GM20431 (cell line): ENCODE measurements at regions not wholly inside any gene's neighbourhood (a gene's known extent, or its start where the extent isn't known, plus 50 kb on each side); places are given as distances from the start of the nearest gene placed in this dataset.

Experiments used
- in situ Hi-C: fragments of 300-500 bp; cut with MseI, MboI; formaldehyde crosslinking; loops from one replicate; pipeline ENCODE4 v1.15.0; 2020; ENCODE audit warnings: low sequenced_read_pairs; ENCODE audit not compliant: unreplicated experiment

GRCh38 chr5:164772122-164772521 lies 1266.7 kb downstream of the MAT2B start:
- in situ Hi-C loops, result no loop called here

DNA sequence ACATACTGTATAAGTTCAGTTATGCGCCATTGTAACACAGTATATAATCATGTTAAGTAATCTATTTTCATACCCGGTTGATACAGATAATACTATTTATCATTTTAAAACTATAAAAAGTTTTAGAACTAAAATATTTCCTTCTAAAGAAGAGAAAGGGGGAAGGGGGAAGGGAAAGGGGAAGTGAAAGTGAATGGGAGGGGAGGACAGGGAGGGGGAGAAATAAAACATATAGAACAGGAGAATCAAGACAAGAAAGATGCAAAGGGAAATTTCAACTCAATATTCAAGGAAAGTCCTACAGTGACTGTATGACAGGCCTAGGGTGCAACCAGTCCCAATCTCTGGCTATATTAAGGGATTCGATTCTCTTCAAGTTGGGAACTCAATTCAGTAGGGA lies 1278.8 kb downstream of the MAT2B start:
- in situ Hi-C loops, result no loop called here

DNA sequence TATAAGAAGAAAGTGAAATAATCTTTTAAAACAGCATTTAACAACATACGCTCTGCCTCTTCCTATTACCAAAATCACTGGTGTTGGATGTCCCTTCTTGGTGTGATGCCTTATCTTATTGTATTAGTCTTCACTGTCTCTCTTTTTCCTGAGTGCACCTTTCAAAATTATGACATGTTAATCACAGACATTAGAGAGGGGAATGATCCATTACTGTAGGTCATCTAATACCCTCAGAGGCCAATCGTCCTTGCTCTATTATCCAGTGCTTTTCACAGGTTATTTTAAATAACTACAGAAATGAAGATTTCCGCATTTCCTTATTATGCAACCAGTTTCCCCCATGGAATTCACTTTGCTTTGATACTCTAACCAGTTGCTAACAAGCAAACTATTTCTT lies 1292.7 kb downstream of the MAT2B start:
- in situ Hi-C loops, result no loop called here

- in situ Hi-C loops, result no loop called here
Measured at GRCh38 chr5:164799391-164799790, 1294.0 kb downstream of the MAT2B start.

DNA sequence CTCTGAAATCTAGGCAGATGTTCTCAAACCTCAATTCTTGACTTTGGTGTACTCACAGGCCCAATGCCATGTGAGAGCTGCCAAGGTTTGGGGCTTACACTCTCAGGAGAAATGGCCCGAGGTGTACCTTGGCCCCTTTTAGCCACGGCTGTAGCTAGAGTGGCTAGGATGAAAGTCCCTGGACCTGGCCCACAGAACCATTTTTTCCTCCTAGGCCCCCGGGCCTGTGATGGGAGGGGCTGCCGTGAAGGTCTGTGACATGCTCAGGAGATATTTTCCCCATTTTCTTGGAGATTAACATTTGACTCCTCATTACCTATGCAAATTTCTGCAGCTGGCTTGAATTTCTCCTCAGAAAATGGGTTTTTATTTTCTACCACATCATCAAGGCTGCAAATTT lies 1296.5 kb downstream of the MAT2B start:
- in situ Hi-C loops, result no loop called here

GRCh38 chr5:164809821-164810220 lies 1304.4 kb downstream of the MAT2B start:
- in situ Hi-C loops, result no loop called here

- in situ Hi-C loops, result no loop called here
Measured at GRCh38 chr5:164818445-164818844, 1313.0 kb downstream of the MAT2B start.

DNA sequence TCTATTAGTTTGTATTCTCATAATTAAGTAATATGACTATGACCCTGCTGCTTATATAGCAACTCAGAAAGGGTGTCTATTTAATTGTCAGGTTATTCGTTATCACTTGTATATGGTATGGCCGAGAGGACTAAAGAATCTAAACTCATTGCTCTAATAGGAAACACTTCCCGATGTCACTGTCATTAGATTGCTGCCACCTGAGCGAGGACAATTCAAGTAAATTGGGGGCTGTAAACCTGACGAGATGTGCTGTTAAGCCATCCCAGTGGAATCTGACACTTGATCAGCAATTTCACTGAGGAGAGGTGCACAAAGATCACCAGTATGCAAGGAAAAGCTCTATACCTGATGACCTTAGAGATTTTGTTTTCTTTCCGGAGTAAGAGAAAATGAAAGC lies 1319.3 kb downstream of the MAT2B start:
- in situ Hi-C loops, result no loop called here

DNA sequence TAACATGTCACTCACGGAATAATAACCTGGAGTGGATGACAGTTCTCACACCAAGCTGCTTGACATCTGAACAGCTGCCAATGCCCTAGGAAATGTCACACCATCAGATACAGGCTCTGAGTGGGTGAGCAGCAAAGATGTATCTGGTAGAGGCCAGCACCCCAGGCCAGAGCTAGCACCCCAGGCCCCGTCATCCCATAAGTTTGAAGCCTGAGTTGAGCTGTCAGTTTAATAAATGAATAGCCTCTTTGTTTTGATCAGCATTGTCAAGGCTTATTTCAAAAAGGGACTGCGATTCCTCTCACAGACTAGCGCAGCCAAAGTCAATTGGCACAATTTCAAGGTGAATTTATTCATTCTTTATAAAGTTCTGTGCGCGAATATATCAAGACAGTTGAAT lies 1327.1 kb downstream of the MAT2B start:
- in situ Hi-C loops, result no loop called here

GRCh38 chr5:164844348-164844747 lies 1338.9 kb downstream of the MAT2B start:
- in situ Hi-C loops, result no loop called here

DNA sequence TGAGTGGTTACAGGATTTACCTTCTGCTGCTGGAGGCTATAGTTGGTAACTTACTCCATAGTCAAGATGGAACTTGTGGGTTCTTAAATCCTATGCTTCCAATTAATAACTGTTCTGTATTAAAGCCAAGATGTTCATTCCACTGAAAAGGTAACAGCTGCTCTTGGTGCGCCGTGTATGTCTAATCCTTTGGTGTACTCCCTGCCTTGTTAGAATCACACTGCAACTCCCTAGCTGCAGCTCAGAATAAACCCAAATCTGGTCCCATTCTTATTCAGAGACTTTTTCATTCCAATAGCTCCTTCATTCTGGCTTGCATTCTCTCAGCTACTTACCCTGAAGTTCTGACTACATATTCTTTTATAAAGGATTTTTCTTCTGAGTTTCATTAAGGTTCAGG lies 1355.5 kb downstream of the MAT2B start:
- in situ Hi-C loops, result no loop called here

DNA sequence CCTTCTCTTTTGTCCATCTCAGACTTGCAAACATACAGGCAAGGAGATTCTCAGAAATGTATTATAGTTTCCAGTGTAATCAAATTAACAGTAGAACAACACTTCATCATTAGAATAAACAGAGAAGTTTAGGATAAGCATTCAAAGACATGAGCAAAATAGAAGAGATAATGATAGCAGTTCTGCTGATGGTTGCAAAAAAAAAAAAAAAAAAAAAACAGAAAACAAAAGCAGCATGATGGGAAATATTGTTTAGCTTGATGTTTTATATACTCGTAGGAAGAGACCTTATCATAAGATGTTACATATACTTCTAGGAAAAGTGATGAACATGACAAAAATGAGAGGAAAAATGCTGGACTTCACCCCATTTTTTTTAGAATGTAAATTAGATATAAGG lies 1356.2 kb downstream of the MAT2B start:
- in situ Hi-C loops, result no loop called here

- in situ Hi-C loops, result no loop called here
Measured at GRCh38 chr5:164868761-164869160, 1363.3 kb downstream of the MAT2B start.

- in situ Hi-C loops, result no loop called here
Measured at GRCh38 chr5:164869325-164869724, 1363.9 kb downstream of the MAT2B start.

- in situ Hi-C loops, result no loop called here
Measured at GRCh38 chr5:164876793-164877192, 1371.4 kb downstream of the MAT2B start.

GRCh38 chr5:164881442-164881841 lies 1376.0 kb downstream of the MAT2B start:
- in situ Hi-C loops, result no loop called here

DNA sequence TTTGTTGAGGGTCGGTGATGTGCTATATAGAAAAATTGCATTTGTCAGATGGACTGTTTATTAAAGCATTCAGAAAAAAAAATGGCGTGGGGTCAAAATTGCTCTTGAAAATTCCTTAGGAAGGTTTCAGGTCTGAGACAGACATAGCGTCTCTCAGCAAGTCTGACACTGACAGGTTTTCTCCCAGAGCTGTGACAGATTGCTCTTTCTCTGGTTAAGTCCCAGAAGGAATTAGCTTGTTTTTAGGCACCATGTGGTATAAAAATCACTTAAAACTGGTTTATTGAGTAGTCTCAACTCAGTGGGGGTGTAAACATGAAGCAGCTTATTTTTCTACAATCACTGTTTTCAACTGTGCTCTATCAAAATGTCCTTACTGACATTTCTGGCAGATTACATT lies 1379.8 kb downstream of the MAT2B start:
- in situ Hi-C loops, result no loop called here

- in situ Hi-C loops, result no loop called here
Measured at GRCh38 chr5:164893071-164893470, 1387.7 kb downstream of the MAT2B start.

- in situ Hi-C loops, result no loop called here
Measured at GRCh38 chr5:164898705-164899104, 1393.3 kb downstream of the MAT2B start.

- in situ Hi-C loops, result no loop called here
Measured at GRCh38 chr5:164909673-164910072, 1404.3 kb downstream of the MAT2B start.

DNA sequence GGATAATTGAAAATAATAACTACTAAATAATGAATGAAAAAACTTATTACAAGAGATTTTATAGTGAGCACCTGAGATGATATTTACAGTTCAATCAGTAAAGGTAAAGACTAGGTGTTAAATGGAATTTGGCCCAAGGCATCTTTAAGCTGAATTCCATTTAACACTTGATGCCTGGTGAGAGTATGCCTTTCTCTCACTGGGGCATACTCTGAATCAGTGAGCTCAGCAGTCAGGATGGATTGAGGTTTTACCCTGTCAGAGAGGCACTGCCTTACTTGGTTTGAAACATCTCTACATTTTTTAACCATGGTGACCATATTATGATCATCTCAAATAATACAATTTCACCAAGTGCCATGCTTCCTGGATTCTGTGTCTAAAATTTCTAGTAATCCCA lies 1416.3 kb downstream of the MAT2B start:
- in situ Hi-C loops, result no loop called here

DNA sequence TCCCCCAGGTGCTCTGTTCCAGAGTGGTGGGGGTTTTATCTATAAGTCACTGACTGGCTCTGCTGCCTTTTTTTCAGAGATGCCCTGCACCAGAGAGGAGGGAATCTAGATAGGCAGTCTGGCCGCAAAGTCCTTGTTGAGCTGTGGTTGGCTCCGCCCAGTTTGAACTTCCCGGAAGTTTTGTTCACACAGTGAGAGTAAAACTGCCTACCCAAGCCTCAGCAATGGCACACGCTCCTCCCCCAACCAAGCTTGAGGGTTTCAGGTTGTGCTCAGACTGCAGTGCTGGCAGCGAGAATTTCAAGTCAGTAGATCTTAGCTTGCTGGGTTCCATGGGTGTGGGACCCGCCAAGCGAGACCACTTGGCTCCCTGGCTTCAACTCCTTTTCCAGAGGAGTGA lies 1428.6 kb downstream of the MAT2B start:
- in situ Hi-C loops, result no loop called here

DNA sequence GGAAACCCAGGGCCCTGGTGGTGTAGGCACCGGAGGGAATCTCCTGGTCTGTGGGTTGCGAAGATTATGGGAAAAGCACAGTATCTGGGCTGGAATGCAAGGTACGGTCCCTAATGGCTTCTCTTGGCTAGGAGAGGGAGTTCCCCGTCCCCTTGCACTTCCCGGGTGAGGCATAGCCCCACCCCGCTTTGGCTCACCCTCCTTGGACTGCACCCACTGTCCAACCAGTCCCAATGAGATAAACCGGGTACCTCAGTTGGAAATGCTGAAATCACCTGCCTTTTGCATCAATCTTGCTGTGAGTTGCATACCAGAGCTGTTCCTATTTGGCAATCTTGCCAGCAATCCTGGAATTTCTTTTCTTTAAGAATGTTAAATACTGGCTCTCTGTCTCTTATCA lies 1429.1 kb downstream of the MAT2B start:
- in situ Hi-C loops, result no loop called here
